K562 (cell line): ENCODE measurements at regions not wholly inside any gene's neighbourhood (a gene's known extent, or its start where the extent isn't known, plus 50 kb on each side); places are given as distances from the start of the nearest gene placed in this dataset.

Experiments
- EZH2 ChIP-seq: IDR thresholded peaks from 2 replicates; pipeline ENCODE4 v1.6.1; 2012; ENCODE audit warnings: low read depth, mild to moderate bottlenecking, inconsistent platforms, low read length, borderline replicate concordance
- POLR2A ChIP-seq: fragments of 450-650 bp; conservative IDR thresholded peaks from 2 replicates; pipeline ENCODE4 v1.6.1; 2016
- RNF2 ChIP-seq: sonication (generic); IDR thresholded peaks from 2 replicates; pipeline ENCODE4 v1.6.1; 2016
- SMARCA4 ChIP-seq: fragments of 450-650 bp; IDR thresholded peaks from 2 replicates; pipeline ENCODE4 v1.6.1; 2016
- TF ChIP-seq, protein P1 (sequence below): fragments of 200-600 bp; sonication (generic); IDR thresholded peaks from one replicate; pipeline ENCODE4 v1.6.1; 2012; ENCODE audit warnings: mild to moderate bottlenecking, low read depth, low read length, inconsistent platforms

- no peak for TF ChIP-seq RNF2
- no peak for TF ChIP-seq POLR2A
- no peak for TF ChIP-seq SMARCA4
- TF ChIP-seq EZH2, result no peak
- TF ChIP-seq, protein P1, sequence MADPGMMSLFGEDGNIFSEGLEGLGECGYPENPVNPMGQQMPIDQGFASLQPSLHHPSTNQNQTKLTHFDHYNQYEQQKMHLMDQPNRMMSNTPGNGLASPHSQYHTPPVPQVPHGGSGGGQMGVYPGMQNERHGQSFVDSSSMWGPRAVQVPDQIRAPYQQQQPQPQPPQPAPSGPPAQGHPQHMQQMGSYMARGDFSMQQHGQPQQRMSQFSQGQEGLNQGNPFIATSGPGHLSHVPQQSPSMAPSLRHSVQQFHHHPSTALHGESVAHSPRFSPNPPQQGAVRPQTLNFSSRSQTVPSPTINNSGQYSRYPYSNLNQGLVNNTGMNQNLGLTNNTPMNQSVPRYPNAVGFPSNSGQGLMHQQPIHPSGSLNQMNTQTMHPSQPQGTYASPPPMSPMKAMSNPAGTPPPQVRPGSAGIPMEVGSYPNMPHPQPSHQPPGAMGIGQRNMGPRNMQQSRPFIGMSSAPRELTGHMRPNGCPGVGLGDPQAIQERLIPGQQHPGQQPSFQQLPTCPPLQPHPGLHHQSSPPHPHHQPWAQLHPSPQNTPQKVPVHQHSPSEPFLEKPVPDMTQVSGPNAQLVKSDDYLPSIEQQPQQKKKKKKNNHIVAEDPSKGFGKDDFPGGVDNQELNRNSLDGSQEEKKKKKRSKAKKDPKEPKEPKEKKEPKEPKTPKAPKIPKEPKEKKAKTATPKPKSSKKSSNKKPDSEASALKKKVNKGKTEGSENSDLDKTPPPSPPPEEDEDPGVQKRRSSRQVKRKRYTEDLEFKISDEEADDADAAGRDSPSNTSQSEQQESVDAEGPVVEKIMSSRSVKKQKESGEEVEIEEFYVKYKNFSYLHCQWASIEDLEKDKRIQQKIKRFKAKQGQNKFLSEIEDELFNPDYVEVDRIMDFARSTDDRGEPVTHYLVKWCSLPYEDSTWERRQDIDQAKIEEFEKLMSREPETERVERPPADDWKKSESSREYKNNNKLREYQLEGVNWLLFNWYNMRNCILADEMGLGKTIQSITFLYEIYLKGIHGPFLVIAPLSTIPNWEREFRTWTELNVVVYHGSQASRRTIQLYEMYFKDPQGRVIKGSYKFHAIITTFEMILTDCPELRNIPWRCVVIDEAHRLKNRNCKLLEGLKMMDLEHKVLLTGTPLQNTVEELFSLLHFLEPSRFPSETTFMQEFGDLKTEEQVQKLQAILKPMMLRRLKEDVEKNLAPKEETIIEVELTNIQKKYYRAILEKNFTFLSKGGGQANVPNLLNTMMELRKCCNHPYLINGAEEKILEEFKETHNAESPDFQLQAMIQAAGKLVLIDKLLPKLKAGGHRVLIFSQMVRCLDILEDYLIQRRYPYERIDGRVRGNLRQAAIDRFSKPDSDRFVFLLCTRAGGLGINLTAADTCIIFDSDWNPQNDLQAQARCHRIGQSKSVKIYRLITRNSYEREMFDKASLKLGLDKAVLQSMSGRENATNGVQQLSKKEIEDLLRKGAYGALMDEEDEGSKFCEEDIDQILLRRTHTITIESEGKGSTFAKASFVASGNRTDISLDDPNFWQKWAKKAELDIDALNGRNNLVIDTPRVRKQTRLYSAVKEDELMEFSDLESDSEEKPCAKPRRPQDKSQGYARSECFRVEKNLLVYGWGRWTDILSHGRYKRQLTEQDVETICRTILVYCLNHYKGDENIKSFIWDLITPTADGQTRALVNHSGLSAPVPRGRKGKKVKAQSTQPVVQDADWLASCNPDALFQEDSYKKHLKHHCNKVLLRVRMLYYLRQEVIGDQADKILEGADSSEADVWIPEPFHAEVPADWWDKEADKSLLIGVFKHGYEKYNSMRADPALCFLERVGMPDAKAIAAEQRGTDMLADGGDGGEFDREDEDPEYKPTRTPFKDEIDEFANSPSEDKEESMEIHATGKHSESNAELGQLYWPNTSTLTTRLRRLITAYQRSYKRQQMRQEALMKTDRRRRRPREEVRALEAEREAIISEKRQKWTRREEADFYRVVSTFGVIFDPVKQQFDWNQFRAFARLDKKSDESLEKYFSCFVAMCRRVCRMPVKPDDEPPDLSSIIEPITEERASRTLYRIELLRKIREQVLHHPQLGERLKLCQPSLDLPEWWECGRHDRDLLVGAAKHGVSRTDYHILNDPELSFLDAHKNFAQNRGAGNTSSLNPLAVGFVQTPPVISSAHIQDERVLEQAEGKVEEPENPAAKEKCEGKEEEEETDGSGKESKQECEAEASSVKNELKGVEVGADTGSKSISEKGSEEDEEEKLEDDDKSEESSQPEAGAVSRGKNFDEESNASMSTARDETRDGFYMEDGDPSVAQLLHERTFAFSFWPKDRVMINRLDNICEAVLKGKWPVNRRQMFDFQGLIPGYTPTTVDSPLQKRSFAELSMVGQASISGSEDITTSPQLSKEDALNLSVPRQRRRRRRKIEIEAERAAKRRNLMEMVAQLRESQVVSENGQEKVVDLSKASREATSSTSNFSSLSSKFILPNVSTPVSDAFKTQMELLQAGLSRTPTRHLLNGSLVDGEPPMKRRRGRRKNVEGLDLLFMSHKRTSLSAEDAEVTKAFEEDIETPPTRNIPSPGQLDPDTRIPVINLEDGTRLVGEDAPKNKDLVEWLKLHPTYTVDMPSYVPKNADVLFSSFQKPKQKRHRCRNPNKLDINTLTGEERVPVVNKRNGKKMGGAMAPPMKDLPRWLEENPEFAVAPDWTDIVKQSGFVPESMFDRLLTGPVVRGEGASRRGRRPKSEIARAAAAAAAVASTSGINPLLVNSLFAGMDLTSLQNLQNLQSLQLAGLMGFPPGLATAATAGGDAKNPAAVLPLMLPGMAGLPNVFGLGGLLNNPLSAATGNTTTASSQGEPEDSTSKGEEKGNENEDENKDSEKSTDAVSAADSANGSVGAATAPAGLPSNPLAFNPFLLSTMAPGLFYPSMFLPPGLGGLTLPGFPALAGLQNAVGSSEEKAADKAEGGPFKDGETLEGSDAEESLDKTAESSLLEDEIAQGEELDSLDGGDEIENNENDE, result no peak
These were observed 95.5 kb upstream of the ATP8B1 start for GRCh38 chr18:57898506-57899124.
